ENCODE measurements at regions not wholly inside any gene's neighbourhood (a gene's known extent, or its start where the extent isn't known, plus 50 kb on each side); places are given as distances from the start of the nearest gene placed in this dataset.

- DNase-seq: no peak
Observed at GRCh38 chr7:33701927-33702326, 203.4 kb upstream of the BMPER start.

- no peak for DNase-seq
Observed at GRCh38 chr7:33702514-33703054, 202.8 kb upstream of the BMPER start.

- no peak for DNase-seq
Observed at GRCh38 chr7:33705333-33705833, 200.0 kb upstream of the BMPER start.

- DNase-seq: no peak
Observed at GRCh38 chr7:33706186-33706585, 199.2 kb upstream of the BMPER start.

GRCh38 chr7:33706771-33707200 is 198.6 kb upstream of the BMPER start:
- peak; percentile 75 for DNase-seq

- DNase-seq: no peak
Observed at GRCh38 chr7:33707427-33707826, 197.9 kb upstream of the BMPER start.

- DNase-seq: no peak
Observed at GRCh38 chr7:33710608-33711007, 194.7 kb upstream of the BMPER start.

- DNase-seq: no peak
Observed at GRCh38 chr7:33711231-33712019, 193.9 kb upstream of the BMPER start.

- DNase-seq: no peak
Observed at GRCh38 chr7:33712020-33712414, 193.3 kb upstream of the BMPER start.

- DNase-seq: no peak
Observed at GRCh38 chr7:33714208-33714607, 191.1 kb upstream of the BMPER start.

- DNase-seq: peak; percentile 82
Observed at GRCh38 chr7:33716581-33717477, 188.5 kb upstream of the BMPER start.

GRCh38 chr7:33719059-33719581 is 186.2 kb upstream of the BMPER start:
- no peak for DNase-seq

- no peak for DNase-seq
Observed at GRCh38 chr7:33720139-33720538, 185.2 kb upstream of the BMPER start.

GRCh38 chr7:33720870-33721269 is 184.5 kb upstream of the BMPER start:
- no peak for DNase-seq

GRCh38 chr7:33721895-33722294 is 183.4 kb upstream of the BMPER start:
- no peak for DNase-seq

GRCh38 chr7:33722383-33723101 is 182.8 kb upstream of the BMPER start:
- peak; percentile 57 for DNase-seq

- no peak for DNase-seq
Observed at GRCh38 chr7:33724201-33724600, 181.1 kb upstream of the BMPER start.

- DNase-seq: no peak
Observed at GRCh38 chr7:33725111-33726025, 180.0 kb upstream of the BMPER start.

- no peak for DNase-seq
Observed at GRCh38 chr7:33726582-33726981, 178.8 kb upstream of the BMPER start.

GRCh38 chr7:33727315-33727714 is 178.0 kb upstream of the BMPER start:
- no peak for DNase-seq

- no peak for DNase-seq
Observed at GRCh38 chr7:33728873-33729551, 176.3 kb upstream of the BMPER start.
